H1 (cell line): ENCODE measurements at regions not wholly inside any gene's neighbourhood (a gene's known extent, or its start where the extent isn't known, plus 50 kb on each side); places are given as distances from the start of the nearest gene placed in this dataset.
A peak's percentile ranks its signal among the peaks of the same experiment; 100 is the strongest.

Source experiments
- CTCF ChIA-PET: fragments of 300-600 bp; sonication (Branson Sonifier 250); formaldehyde crosslinking; loops from one replicate; lab custom pipeline; 2021; ENCODE audit not compliant: partially characterized antibody; lab: Charles Lee
- POLR2A ChIA-PET: fragments of 300-600 bp; sonication (Branson Sonifier 250); formaldehyde crosslinking; loops from one replicate; lab custom pipeline; 2021; ENCODE audit warnings: inconsistent platforms; ENCODE audit not compliant: partially characterized antibody; lab: Charles Lee
- DNase-seq, 2 experiments: peaks; one replicate each; pipeline versions ENCODE4 v3.0.0 to v3.0.0-alpha.2; 2010 to 2022; ENCODE audit warnings: low spot score in 2 of 2, low read depth in 1 of 2, mixed read lengths in 1 of 2
- FAIRE-seq: peaks from 2 replicates; lab custom pipeline; 2011; peaks lifted over from hg19 to GRCh38; lab: Jason Lieb, UNC
- H2AFZ ChIP-seq: 2 replicates; pipeline ENCODE4 v1.8.1; 2012; ENCODE audit warnings: low read length, inconsistent platforms
- H2AK5ac ChIP-seq: 2 replicates; pipeline ENCODE4 v1.6.1; 2013; ENCODE audit warnings: low read depth, low read length
- H2BK120ac ChIP-seq: replicated peaks from 2 replicates; pipeline ENCODE3; 2013; ENCODE audit warnings: low read depth, low read length, inconsistent platforms
- H2BK12ac ChIP-seq: 2 replicates; pipeline ENCODE4 v1.6.1; 2013; ENCODE audit warnings: low read depth, low read length
- H2BK15ac ChIP-seq: 2 replicates; pipeline ENCODE4 v1.6.1; 2013; ENCODE audit warnings: low read length
- H2BK20ac ChIP-seq: 2 replicates; pipeline ENCODE4 v1.6.1; 2013; ENCODE audit warnings: low read length
- H2BK5ac ChIP-seq: 2 replicates; pipeline ENCODE4 v1.6.1; 2013; ENCODE audit warnings: low read depth, low read length
- H3K14ac ChIP-seq: 2 replicates; pipeline ENCODE4 v1.6.1; 2013; ENCODE audit warnings: inconsistent platforms; ENCODE audit not compliant: insufficient read length
- H3K18ac ChIP-seq: 2 replicates; pipeline ENCODE4 v1.6.1; 2013; ENCODE audit warnings: low read length; ENCODE audit errors: extremely low read depth
- H3K23ac ChIP-seq: 2 replicates; pipeline ENCODE4 v1.6.1; 2013; ENCODE audit warnings: inconsistent platforms; ENCODE audit not compliant: insufficient read length
- H3K23me2 ChIP-seq: 2 replicates; pipeline ENCODE4 v1.6.1; 2013; ENCODE audit warnings: low read depth, low read length
- H3K27ac ChIP-seq: 2 replicates; pipeline ENCODE4 v1.6.1; 2011; ENCODE audit warnings: low read depth, low read length, inconsistent platforms
- H3K27me3 ChIP-seq, 4 experiments: replicated peaks in 1 of 4; 1 replicate in 1 of 4; 2 replicates in 3 of 4; pipeline versions ENCODE4 v1.6.1 to v1.8.1; 2011 to 2013; ENCODE audit warnings: low read length in 3 of 4, mild to moderate bottlenecking in 3 of 4, inconsistent platforms in 2 of 4, mixed read lengths in 2 of 4, moderate library complexity in 1 of 4; ENCODE audit not compliant: control insufficient read depth in 3 of 4, insufficient read depth in 3 of 4; ENCODE audit errors: extremely low read depth in 1 of 4
- H3K36me3 ChIP-seq, 4 experiments: 2 replicates each; pipeline versions ENCODE4 v1.6.1 to v1.8.1; 2011 to 2013; ENCODE audit warnings: mild to moderate bottlenecking in 4 of 4, low read length in 3 of 4, moderate library complexity in 2 of 4, control low read depth in 1 of 4, inconsistent platforms in 1 of 4; ENCODE audit not compliant: insufficient read depth in 4 of 4, control insufficient read depth in 2 of 4
- H3K4ac ChIP-seq: replicated peaks from 2 replicates; pipeline ENCODE3; 2013; ENCODE audit warnings: low read length, low read depth, mixed read lengths, inconsistent platforms; ENCODE audit not compliant: insufficient read length
- H3K4me1 ChIP-seq, 4 experiments: replicated peaks in 1 of 4; 1 replicate in 1 of 4; 2 replicates in 3 of 4; pipeline versions ENCODE4 v1.6.1 to v1.8.1; 2011 to 2013; ENCODE audit warnings: low read length in 3 of 4, inconsistent platforms in 2 of 4, mixed read lengths in 1 of 4; ENCODE audit not compliant: insufficient read depth in 4 of 4, control insufficient read depth in 3 of 4
- H3K4me2 ChIP-seq, 2 experiments: 2 replicates each; pipeline versions ENCODE4 v1.6.1 to v1.8.1; 2011 to 2013; ENCODE audit warnings: low read depth in 2 of 2, low read length in 2 of 2, control low read depth in 1 of 2, inconsistent platforms in 1 of 2, mild to moderate bottlenecking in 1 of 2; ENCODE audit not compliant: insufficient read depth in 1 of 2
- H3K4me3 ChIP-seq, 4 experiments: fragments of 200-600, 300-600 bp in 1 of 4; sonication (generic), shearing (Covaris generic), sonication (Bioruptor Twin) in 1 of 4; 2 replicates each; pipeline versions ENCODE4 v1.5.1 to v1.8.1; 2011 to 2016; ENCODE audit warnings: low read length in 4 of 4, low read depth in 3 of 4, control low read depth in 2 of 4, inconsistent platforms in 2 of 4, mild to moderate bottlenecking in 2 of 4, mixed read lengths in 1 of 4, moderate library complexity in 1 of 4; ENCODE audit not compliant: insufficient read depth in 2 of 4; ENCODE audit errors: extremely low read depth in 1 of 4
- H3K56ac ChIP-seq: replicated peaks from 2 replicates; pipeline ENCODE3; 2013; ENCODE audit warnings: low read depth, mild to moderate bottlenecking, mixed read lengths, low read length, inconsistent platforms; ENCODE audit not compliant: insufficient read length
- H3K79me1 ChIP-seq: 2 replicates; pipeline ENCODE4 v1.6.1; 2013; ENCODE audit warnings: low read depth, low read length, control low read depth
- H3K79me2 ChIP-seq, 2 experiments: 2 replicates each; pipeline versions ENCODE4 v1.6.1 to v1.8.1; 2012 to 2013; ENCODE audit warnings: low read length in 2 of 2, mild to moderate bottlenecking in 2 of 2, inconsistent platforms in 1 of 2; ENCODE audit not compliant: insufficient read depth in 2 of 2, control insufficient read depth in 1 of 2
- H3K9ac ChIP-seq, 4 experiments: replicated peaks in 1 of 4; 1 replicate in 1 of 4; 2 replicates in 3 of 4; pipeline versions ENCODE4 v1.6.1 to v1.8.1; 2011 to 2013; ENCODE audit warnings: low read depth in 3 of 4, low read length in 3 of 4, control low read depth in 2 of 4, mild to moderate bottlenecking in 2 of 4, moderate library complexity in 2 of 4, inconsistent platforms in 1 of 4; ENCODE audit errors: extremely low read depth in 1 of 4
- H3K9me3 ChIP-seq, 2 experiments: 2 replicates each; pipeline versions ENCODE4 v1.6.1 to v1.8.1; 2012 to 2013; ENCODE audit warnings: mild to moderate bottlenecking in 2 of 2, moderate library complexity in 2 of 2, control low read depth in 1 of 2, inconsistent platforms in 1 of 2, low read depth in 1 of 2, low read length in 1 of 2, mixed read lengths in 1 of 2; ENCODE audit not compliant: insufficient read depth in 2 of 2
- H4K20me1 ChIP-seq, 2 experiments: replicated peaks in 1 of 2; 2 replicates each; pipeline versions ENCODE3 to v1.8.1; 2011 to 2013; ENCODE audit warnings: inconsistent platforms in 2 of 2, low read length in 2 of 2, mild to moderate bottlenecking in 1 of 2; ENCODE audit not compliant: insufficient read depth in 2 of 2, control insufficient read depth in 1 of 2
- H4K5ac ChIP-seq: 2 replicates; pipeline ENCODE4 v1.6.1; 2013; ENCODE audit warnings: low read length, low read depth, mixed read lengths, inconsistent platforms; ENCODE audit not compliant: insufficient read length
- H4K8ac ChIP-seq: 2 replicates; pipeline ENCODE4 v1.8.0; 2013; ENCODE audit warnings: mild to moderate bottlenecking, moderate library complexity, low read length, inconsistent platforms; ENCODE audit not compliant: insufficient read depth; ENCODE audit errors: extremely low read depth
- H4K91ac ChIP-seq: replicated peaks from 2 replicates; pipeline ENCODE3; 2013; ENCODE audit warnings: low read length, mixed read lengths, inconsistent platforms; ENCODE audit not compliant: insufficient read length
- HDAC2 ChIP-seq, 2 experiments: fragments of 300-600 bp in 1 of 2; sonication (generic) in 1 of 2; IDR thresholded peaks; 2 replicates each; pipeline ENCODE4 v1.6.1; 2011 to 2012; ENCODE audit warnings: low read depth in 2 of 2, low read length in 2 of 2, mild to moderate bottlenecking in 2 of 2, moderate library complexity in 2 of 2, borderline replicate concordance in 1 of 2, inconsistent platforms in 1 of 2
- RAD21 ChIP-seq, 2 experiments: IDR thresholded peaks in 1 of 2; conservative IDR thresholded peaks in 1 of 2; 2 replicates each; pipeline ENCODE4 v1.6.1; 2011; ENCODE audit warnings: low read depth in 2 of 2, low read length in 2 of 2, improper control_type of control experiment in 1 of 2, inconsistent platforms in 1 of 2, mild to moderate bottlenecking in 1 of 2, moderate library complexity in 1 of 2
- WGBS, 2 experiments: shearing (Covaris generic) in 1 of 2; methylation state at CpG; one replicate each; pipeline versions ENCODE4 v1.1.6 to v1.1.7; 2013 to 2015; ENCODE audit warnings: low lambda C conversion rate in 2 of 2, mixed read lengths in 2 of 2, inconsistent platforms in 1 of 2, low coverage in 1 of 2, missing lambda C conversion rate in 1 of 2; ENCODE audit not compliant: insufficient replicate concordance in 2 of 2, insufficient coverage in 1 of 2, insufficient read length in 1 of 2; ENCODE audit errors: extremely low coverage in 1 of 2, missing lambda C conversion rate in 1 of 2; 5-methylcytosine and 5-hydroxymethylcytosine counted together

GRCh38 chr18:7447318-7448028 is 119.6 kb upstream of the PTPRM start:
- no peaks in the 10 kb centered on the region for H3K27me3 ChIP-seq
- H2BK20ac ChIP-seq = no peak overlapping the region
- H4K5ac ChIP-seq = no peak overlapping the region
- no peak overlapping the region for H2BK15ac ChIP-seq
- no peaks in the 10 kb centered on the region for H3K9me3 ChIP-seq
- H3K79me1 ChIP-seq = no peaks in the 10 kb centered on the region
- H3K14ac ChIP-seq = no peak overlapping the region
- no peaks in the 10 kb centered on the region for H3K4me1 ChIP-seq
- H3K23me2 ChIP-seq = no peaks in the 10 kb centered on the region
- FAIRE-seq (no peak), DNase-seq (no peak)
- H3K56ac ChIP-seq = no peak overlapping the region
- ChIA-PET POLR2A (no interaction called here), CTCF (interaction anchor here (1.0 to 3.0 kb wide), 4 partner anchors 12 to 270 kb away, joined by 3 to 9 read pairs (median 6); no protein-coding TSS in a partner anchor)
- H2AK5ac ChIP-seq = no peak overlapping the region
- H2BK5ac ChIP-seq = no peak overlapping the region
- H3K36me3 ChIP-seq = no peaks in the 10 kb centered on the region
- no peak overlapping the region for H3K27ac ChIP-seq
- no peak overlapping the region for H3K4me3 ChIP-seq
- 91% methylated on average over 2 of the region's 2 CpGs; no CpG with 5 or more reads in 1 of the 2 experiments for WGBS, 2 experiments
- no peak overlapping the region for H2AFZ ChIP-seq
- no peak overlapping the region for H3K4ac ChIP-seq
- H2BK12ac ChIP-seq = no peak overlapping the region
- H3K9ac ChIP-seq = no peak overlapping the region
- no peak overlapping the region for H2BK120ac ChIP-seq
- H4K91ac ChIP-seq = no peak overlapping the region
- no peaks in the 10 kb centered on the region for H3K79me2 ChIP-seq
- H3K23ac ChIP-seq = no peak overlapping the region
- H4K8ac ChIP-seq = no peak overlapping the region
- no peaks in the 10 kb centered on the region for H4K20me1 ChIP-seq
- H3K4me2 ChIP-seq = no peak overlapping the region
- H3K18ac ChIP-seq = no peak overlapping the region
- TF ChIP-seq RAD21 (IDR thresholded peaks at IDR 0.05 in 1 of 2, conservative IDR thresholded peaks at IDR 0.05 in 1 of 2; ENCODE audit: low read depth in 2 of 2, low read length in 2 of 2) (0 out of 4 replicates have a peak, but pooled peaks of 1 of the 2 experiments have one; percentile 3), HDAC2 (IDR thresholded peaks at IDR 0.05; ENCODE audit: borderline replicate concordance in 1 of 2, low read depth in 2 of 2, low read length in 2 of 2) (no peak)
